Activated naive CD4-positive, alpha-beta T cell treated with anti-CD3 and anti-CD28 coated beads, Interleukin-2, amount 50 U/mL, for 24 hours (primary cell): ENCODE measurements at regions not wholly inside any gene's neighbourhood (a gene's known extent, or its start where the extent isn't known, plus 50 kb on each side); places are given as distances from the start of the nearest gene placed in this dataset.
A peak's percentile ranks its signal among the peaks of the same experiment; 100 is the strongest.
"Not testable (repeated sequence)": the region's sequence is repeated elsewhere in the genome, so short reads cannot be mapped to it uniquely, and the experiment has no call there.

Source experiments
- H3K27ac Mint-ChIP-seq: one replicate; pipeline ENCODE4 v1.8.0; 2021; ENCODE audit warnings: mild to moderate bottlenecking, mixed read lengths
- H3K27me3 Mint-ChIP-seq: one replicate; pipeline ENCODE4 v1.8.0; 2021; ENCODE audit warnings: mixed read lengths
- H3K36me3 Mint-ChIP-seq: one replicate; pipeline ENCODE4 v1.8.0; 2021; ENCODE audit warnings: mixed read lengths
- H3K4me1 Mint-ChIP-seq: one replicate; pipeline ENCODE4 v1.8.0; 2021; ENCODE audit warnings: mixed read lengths
- H3K4me3 Mint-ChIP-seq: one replicate; pipeline ENCODE4 v1.8.0; 2021; ENCODE audit warnings: mild to moderate bottlenecking, mixed read lengths
- H3K9me3 Mint-ChIP-seq: one replicate; pipeline ENCODE4 v1.8.0; 2021; ENCODE audit warnings: mixed read lengths

GRCh38 chr6:99821164-99821563, 172.9 kb downstream of the MCHR2 start:
- Mint-ChIP-seq H3K4me1 (peaks cover 9% of the 10 kb centered on the region), H3K36me3 (no peaks in the 10 kb centered on the region), H3K9me3 (no peaks in the 10 kb centered on the region), H3K27ac (no peak overlapping the region), H3K4me3 (no peak overlapping the region), H3K27me3 (peaks cover 21% of the 10 kb centered on the region)

DNA sequence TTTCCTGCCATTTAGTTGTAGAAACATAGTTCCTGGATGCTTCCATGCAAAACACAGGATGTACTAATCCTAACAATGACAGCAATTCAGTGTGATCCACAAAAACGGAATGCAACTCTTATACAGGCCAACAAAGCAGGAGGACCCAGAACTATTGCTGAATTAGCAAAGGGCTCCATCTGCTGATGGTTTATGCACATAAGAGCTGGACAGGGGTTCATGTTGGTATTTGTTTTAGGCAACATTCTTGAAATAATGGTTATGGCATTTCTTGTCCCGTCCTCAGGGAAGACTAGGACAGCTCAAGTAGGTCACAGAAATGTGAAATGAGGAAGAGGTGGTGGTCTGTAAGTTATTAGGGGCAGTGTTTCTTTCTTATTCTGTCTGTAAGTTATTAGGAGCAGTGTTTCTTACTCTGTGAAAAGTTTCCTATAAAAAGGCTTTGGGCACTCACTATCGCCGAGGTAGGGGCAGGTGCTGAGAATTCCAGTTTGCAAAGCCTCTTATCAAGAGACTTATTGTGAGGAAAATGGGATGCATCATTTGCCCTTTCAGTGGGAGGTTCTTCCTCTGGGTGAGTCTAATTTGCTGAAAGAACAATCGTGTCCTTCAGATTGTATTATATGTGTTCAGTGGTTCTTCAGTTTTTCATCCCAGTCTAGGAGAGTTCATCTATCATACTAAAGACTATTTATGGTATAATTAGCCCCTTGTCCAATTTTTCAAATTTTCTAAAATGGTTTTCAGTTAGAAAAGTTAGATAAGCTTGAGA, 171.1 kb downstream of the MCHR2 start:
- Mint-ChIP-seq H3K4me1 (peaks cover 9% of the 10 kb centered on the region), H3K27me3 (peaks cover 20% of the 10 kb centered on the region), H3K27ac (no peak overlapping the region), H3K36me3 (no peaks in the 10 kb centered on the region), H3K4me3 (peak overlapping the region; percentile 74), H3K9me3 (no peaks in the 10 kb centered on the region)

GRCh38 chr6:99823513-99824235, 170.3 kb downstream of the MCHR2 start:
- H3K27ac Mint-ChIP-seq, H3K36me3 Mint-ChIP-seq, H3K9me3 Mint-ChIP-seq, H3K4me1 Mint-ChIP-seq: not testable (repeated sequence)
- Mint-ChIP-seq H3K4me3 (peak overlapping the region; percentile 74), H3K27me3 (peaks cover 17% of the 10 kb centered on the region)

- H3K4me3 Mint-ChIP-seq: no peak overlapping the region
- H3K27ac Mint-ChIP-seq: no peak overlapping the region
- peaks cover 4% of the 10 kb centered on the region for H3K27me3 Mint-ChIP-seq
- H3K36me3 Mint-ChIP-seq: no peaks in the 10 kb centered on the region
- H3K9me3 Mint-ChIP-seq: no peaks in the 10 kb centered on the region
- H3K4me1 Mint-ChIP-seq: no peaks in the 10 kb centered on the region
Measured at GRCh38 chr6:99833034-99833433, 161.0 kb downstream of the MCHR2 start.

DNA sequence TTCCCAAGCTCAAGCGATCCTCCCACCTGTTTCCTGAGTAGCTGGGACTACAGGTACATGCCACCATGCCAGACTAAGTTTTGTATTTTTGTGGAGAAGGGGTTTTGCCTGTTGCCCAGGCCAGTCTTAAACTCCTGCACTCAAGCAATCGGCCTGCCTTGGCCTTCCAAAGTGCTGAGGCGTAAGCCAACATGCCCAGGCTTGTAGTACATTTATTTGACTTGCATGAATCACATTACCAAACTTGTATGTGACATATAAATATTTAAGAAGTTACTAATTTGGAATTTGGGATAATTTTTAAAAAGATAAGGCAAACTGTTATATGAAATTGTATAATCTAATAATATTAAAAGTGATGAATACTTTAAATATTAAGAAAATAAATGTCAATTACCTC, 157.6 kb downstream of the MCHR2 start:
- Mint-ChIP-seq H3K4me1 (no peaks in the 10 kb centered on the region), H3K9me3 (no peaks in the 10 kb centered on the region), H3K27me3 (peaks cover 7% of the 10 kb centered on the region), H3K36me3 (no peaks in the 10 kb centered on the region), H3K4me3 (no peak overlapping the region), H3K27ac (no peak overlapping the region)

GRCh38 chr6:99838607-99839006, 155.4 kb downstream of the MCHR2 start:
- no peaks in the 10 kb centered on the region for H3K36me3 Mint-ChIP-seq
- no peak overlapping the region for H3K27ac Mint-ChIP-seq
- H3K4me3 Mint-ChIP-seq: no peak overlapping the region
- peaks cover 6% of the 10 kb centered on the region for H3K27me3 Mint-ChIP-seq
- H3K4me1 Mint-ChIP-seq: no peaks in the 10 kb centered on the region
- H3K9me3 Mint-ChIP-seq: no peaks in the 10 kb centered on the region

DNA sequence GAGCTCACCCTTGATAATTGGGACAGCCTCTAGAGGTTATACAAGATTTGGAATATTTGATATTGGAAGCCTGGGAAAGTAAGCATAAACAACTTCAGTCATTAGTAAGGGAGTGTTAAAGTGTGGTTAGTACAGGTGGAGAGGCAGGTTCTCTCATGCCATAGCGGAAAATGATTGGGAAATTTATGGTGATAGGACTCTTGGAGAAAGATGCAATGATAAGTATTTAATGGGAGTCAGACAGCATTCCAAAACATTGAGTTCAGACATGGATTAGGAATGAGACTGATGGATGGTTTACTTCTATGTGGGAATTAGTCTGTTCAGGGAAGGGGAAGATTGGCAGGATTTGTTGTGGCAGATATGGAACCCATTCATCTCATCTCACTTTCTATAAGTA, 152.7 kb downstream of the MCHR2 start:
- H3K4me1 Mint-ChIP-seq: no peaks in the 10 kb centered on the region
- peaks cover 2% of the 10 kb centered on the region for H3K27me3 Mint-ChIP-seq
- no peaks in the 10 kb centered on the region for H3K9me3 Mint-ChIP-seq
- no peaks in the 10 kb centered on the region for H3K36me3 Mint-ChIP-seq
- no peak overlapping the region for H3K4me3 Mint-ChIP-seq
- no peak overlapping the region for H3K27ac Mint-ChIP-seq

- Mint-ChIP-seq H3K4me1 (no peaks in the 10 kb centered on the region), H3K36me3 (no peaks in the 10 kb centered on the region), H3K27me3 (peaks cover 8% of the 10 kb centered on the region), H3K9me3 (no peaks in the 10 kb centered on the region), H3K4me3 (no peak overlapping the region), H3K27ac (no peak overlapping the region)
Measured at GRCh38 chr6:99846006-99846405, 148.0 kb downstream of the MCHR2 start.

DNA sequence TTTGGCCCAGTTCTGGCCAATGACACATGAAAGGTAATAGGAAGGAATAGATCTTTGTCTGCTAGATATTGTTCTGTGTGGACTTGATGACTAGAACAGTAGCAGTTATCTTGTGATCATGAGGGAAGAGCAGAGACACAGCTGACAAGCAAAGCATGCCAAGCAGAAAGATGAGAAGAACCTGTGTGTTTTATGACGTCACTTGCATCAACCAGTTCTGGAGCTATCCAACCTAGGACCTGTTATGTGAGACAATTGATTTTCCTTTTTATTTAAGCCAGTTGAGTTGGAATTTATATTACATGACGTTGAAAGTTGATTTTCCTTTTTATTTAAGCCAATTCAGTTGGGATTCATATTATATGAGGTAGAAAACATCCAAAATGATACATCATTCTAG, 143.2 kb downstream of the MCHR2 start:
- Mint-ChIP-seq H3K36me3 (no peaks in the 10 kb centered on the region), H3K4me1 (no peaks in the 10 kb centered on the region), H3K4me3 (no peak overlapping the region), H3K27me3 (peaks cover 19% of the 10 kb centered on the region), H3K27ac (no peak overlapping the region), H3K9me3 (no peaks in the 10 kb centered on the region)

DNA sequence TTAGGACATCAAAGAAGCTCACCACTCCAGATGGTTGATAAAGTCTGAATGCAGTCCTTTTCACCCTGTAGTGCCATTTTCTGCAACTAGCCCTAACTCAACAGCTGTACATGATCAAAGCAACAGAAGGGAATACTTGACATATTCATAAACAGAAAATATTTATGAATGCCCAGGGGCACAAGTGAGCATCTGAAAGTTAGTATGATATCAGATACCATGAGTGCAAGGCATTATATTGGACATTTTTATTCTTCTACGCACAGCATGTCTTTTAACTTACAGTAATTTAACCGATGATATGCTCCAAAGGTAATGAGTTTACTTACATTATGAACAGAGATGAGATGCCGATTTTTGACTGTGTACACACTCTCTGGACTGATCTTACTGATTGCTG, 142.0 kb downstream of the MCHR2 start:
- H3K27me3 Mint-ChIP-seq: peaks cover 24% of the 10 kb centered on the region
- no peaks in the 10 kb centered on the region for H3K9me3 Mint-ChIP-seq
- H3K36me3 Mint-ChIP-seq: no peaks in the 10 kb centered on the region
- H3K4me1 Mint-ChIP-seq: no peaks in the 10 kb centered on the region
- no peak overlapping the region for H3K4me3 Mint-ChIP-seq
- H3K27ac Mint-ChIP-seq: no peak overlapping the region

- Mint-ChIP-seq H3K4me3 (no peak overlapping the region), H3K9me3 (no peaks in the 10 kb centered on the region), H3K4me1 (peaks cover 6% of the 10 kb centered on the region), H3K36me3 (no peaks in the 10 kb centered on the region), H3K27ac (no peak overlapping the region), H3K27me3 (peaks cover 18% of the 10 kb centered on the region)
Measured at GRCh38 chr6:99867026-99867425, 127.0 kb downstream of the MCHR2 start.

GRCh38 chr6:99868074-99868702, 125.8 kb downstream of the MCHR2 start:
- Mint-ChIP-seq H3K36me3 (no peaks in the 10 kb centered on the region), H3K27ac (no peak overlapping the region), H3K27me3 (peaks cover 18% of the 10 kb centered on the region), H3K4me3 (no peak overlapping the region), H3K9me3 (no peaks in the 10 kb centered on the region), H3K4me1 (peaks cover 6% of the 10 kb centered on the region)
